ENCODE measurements at regions not wholly inside any gene's neighbourhood (a gene's known extent, or its start where the extent isn't known, plus 50 kb on each side); places are given as distances from the start of the nearest gene placed in this dataset.

GRCh38 chr6:71579902-71580301 lies 291.3 kb downstream of the OGFRL1 start:
- Histone ChIP-seq H3K27me3 (ENCODE audit: control insufficient read depth in 1 of 2, insufficient read depth in 2 of 2, low read length in 2 of 2) (no peaks in the 10 kb centered on the region), H3K4me3 (ENCODE audit: low read depth in 1 of 2, low read length in 2 of 2) (no peak overlapping the region), H3K36me3 (ENCODE audit: insufficient read depth, low read length) (no peaks in the 10 kb centered on the region), H3K27ac (ENCODE audit: low read depth, low read length) (no peak overlapping the region), H3K4me1 (ENCODE audit: insufficient read depth, low read length) (no peaks in the 10 kb centered on the region), H3K9ac (ENCODE audit: low read length) (no peak overlapping the region), H3K9me3 (ENCODE audit: low read length) (no peaks in the 10 kb centered on the region)

DNA sequence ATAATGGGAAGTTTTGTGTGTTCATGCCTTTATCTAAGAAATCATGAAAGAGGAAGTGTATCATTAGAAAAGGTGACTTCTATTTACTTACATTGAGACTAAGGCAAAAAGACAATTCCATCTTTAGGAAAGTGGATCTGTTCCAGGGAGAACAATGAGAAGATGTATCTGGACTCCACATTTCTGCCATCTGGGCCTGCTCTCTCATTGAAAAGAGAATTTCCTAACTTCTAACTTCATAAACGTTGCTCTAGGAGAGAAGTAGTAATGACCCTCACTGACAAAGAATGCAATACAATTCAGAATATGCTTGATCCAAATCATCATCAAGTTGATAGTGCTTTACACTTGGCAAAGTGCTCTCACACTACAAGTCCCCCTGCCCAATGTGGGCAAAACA lies 294.2 kb downstream of the OGFRL1 start:
- Histone ChIP-seq H3K4me1 (ENCODE audit: insufficient read depth, low read length) (no peaks in the 10 kb centered on the region), H3K27me3 (ENCODE audit: control insufficient read depth in 1 of 2, insufficient read depth in 2 of 2, low read length in 2 of 2) (no peaks in the 10 kb centered on the region), H3K9me3 (ENCODE audit: low read length) (no peaks in the 10 kb centered on the region), H3K4me3 (ENCODE audit: low read depth in 1 of 2, low read length in 2 of 2) (no peak overlapping the region), H3K9ac (ENCODE audit: low read length) (no peak overlapping the region), H3K36me3 (ENCODE audit: insufficient read depth, low read length) (no peaks in the 10 kb centered on the region), H3K27ac (ENCODE audit: low read depth, low read length) (no peak overlapping the region)

- Histone ChIP-seq H3K4me3 (ENCODE audit: low read depth in 1 of 2, low read length in 2 of 2) (no peak overlapping the region), H3K4me1 (ENCODE audit: insufficient read depth, low read length) (no peaks in the 10 kb centered on the region), H3K27me3 (ENCODE audit: control insufficient read depth in 1 of 2, insufficient read depth in 2 of 2, low read length in 2 of 2) (no peaks in the 10 kb centered on the region), H3K9me3 (ENCODE audit: low read length) (no peaks in the 10 kb centered on the region), H3K36me3 (ENCODE audit: insufficient read depth, low read length) (no peaks in the 10 kb centered on the region), H3K9ac (ENCODE audit: low read length) (no peak overlapping the region), H3K27ac (ENCODE audit: low read depth, low read length) (no peak overlapping the region)
Measured at GRCh38 chr6:71584712-71585436, 296.3 kb downstream of the OGFRL1 start.

- H3K36me3 ChIP-seq (ENCODE audit: insufficient read depth, low read length) = no peaks in the 10 kb centered on the region
- H3K27me3 ChIP-seq (ENCODE audit: control insufficient read depth in 1 of 2, insufficient read depth in 2 of 2, low read length in 2 of 2) = no peaks in the 10 kb centered on the region
- H3K4me3 ChIP-seq (ENCODE audit: low read depth in 1 of 2, low read length in 2 of 2) = no peak overlapping the region
- no peak overlapping the region for H3K9ac ChIP-seq (ENCODE audit: low read length)
- H3K27ac ChIP-seq (ENCODE audit: low read depth, low read length) = no peak overlapping the region
- no peaks in the 10 kb centered on the region for H3K4me1 ChIP-seq (ENCODE audit: insufficient read depth, low read length)
- H3K9me3 ChIP-seq (ENCODE audit: low read length) = no peaks in the 10 kb centered on the region
Measured at GRCh38 chr6:71585472-71585871, 296.9 kb downstream of the OGFRL1 start.

DNA sequence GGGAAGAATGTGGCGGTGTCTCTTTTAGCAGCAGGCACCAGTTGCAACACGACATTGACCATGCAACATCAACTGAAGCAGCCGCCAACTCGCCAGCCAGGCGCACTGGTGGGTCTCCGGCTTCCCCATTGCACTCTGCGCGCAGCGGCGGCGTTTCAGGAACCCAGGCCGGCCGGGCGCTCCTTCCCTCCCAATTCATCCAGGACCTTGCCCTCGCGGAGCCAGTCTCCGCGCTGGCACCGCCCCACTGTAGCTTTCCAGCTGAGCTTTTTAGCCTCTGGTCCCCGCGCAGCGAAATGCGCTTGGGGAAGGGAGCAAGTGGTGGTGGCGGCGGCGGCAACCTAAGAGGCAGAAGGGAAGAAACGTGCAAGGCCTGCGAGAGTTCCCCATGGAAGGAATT lies 297.9 kb upstream of the RIMS1 start:
- Histone ChIP-seq H3K9me3 (ENCODE audit: low read length) (no peaks in the 10 kb centered on the region), H3K27me3 (ENCODE audit: control insufficient read depth in 1 of 2, insufficient read depth in 2 of 2, low read length in 2 of 2) (no peaks in the 10 kb centered on the region), H3K27ac (ENCODE audit: low read depth, low read length) (no peak overlapping the region), H3K4me1 (ENCODE audit: insufficient read depth, low read length) (no peaks in the 10 kb centered on the region), H3K36me3 (ENCODE audit: insufficient read depth, low read length) (no peaks in the 10 kb centered on the region), H3K9ac (ENCODE audit: low read length) (no peak overlapping the region), H3K4me3 (ENCODE audit: low read depth in 1 of 2, low read length in 2 of 2) (no peak overlapping the region)

DNA sequence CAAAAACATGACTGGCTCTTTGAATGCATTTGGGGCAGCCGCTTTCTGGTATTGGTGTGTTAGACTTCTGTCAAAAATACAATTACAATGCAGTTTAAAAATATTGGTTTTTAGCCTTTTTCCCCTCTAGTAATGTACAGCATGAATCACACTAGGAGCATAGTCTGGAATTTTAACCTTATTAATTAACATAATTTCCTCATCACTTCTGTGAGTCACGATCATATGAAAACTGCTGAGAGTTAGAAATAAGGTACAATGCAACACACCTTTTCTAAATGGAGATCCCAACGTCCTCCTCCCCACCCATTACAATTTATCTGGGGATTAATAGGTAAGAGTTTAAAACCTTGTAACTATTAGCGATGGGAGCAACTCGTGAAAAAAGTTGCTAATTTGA lies 297.1 kb upstream of the RIMS1 start:
- no peaks in the 10 kb centered on the region for H3K4me1 ChIP-seq (ENCODE audit: insufficient read depth, low read length)
- no peaks in the 10 kb centered on the region for H3K9me3 ChIP-seq (ENCODE audit: low read length)
- no peaks in the 10 kb centered on the region for H3K27me3 ChIP-seq (ENCODE audit: control insufficient read depth in 1 of 2, insufficient read depth in 2 of 2, low read length in 2 of 2)
- no peak overlapping the region for H3K9ac ChIP-seq (ENCODE audit: low read length)
- H3K27ac ChIP-seq (ENCODE audit: low read depth, low read length) = no peak overlapping the region
- no peaks in the 10 kb centered on the region for H3K36me3 ChIP-seq (ENCODE audit: insufficient read depth, low read length)
- no peak overlapping the region for H3K4me3 ChIP-seq (ENCODE audit: low read depth in 1 of 2, low read length in 2 of 2)

DNA sequence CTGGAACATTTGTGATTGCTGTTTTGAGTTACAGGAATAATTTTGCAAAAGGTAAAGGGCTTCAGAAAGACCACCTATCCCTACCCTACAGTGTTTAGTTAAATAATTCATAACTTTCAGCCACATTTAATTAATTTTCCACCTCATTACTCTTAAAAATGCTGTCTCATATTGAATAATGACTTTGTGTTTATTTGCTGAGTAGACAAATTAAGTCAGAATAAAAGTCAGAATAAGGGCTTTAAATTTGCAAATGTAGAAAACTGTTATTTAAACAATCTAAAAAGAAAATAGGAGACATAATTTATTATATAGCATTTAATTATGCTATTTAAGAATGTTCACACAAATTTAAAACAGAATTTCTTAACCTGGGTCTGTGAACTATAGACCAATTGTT lies 293.7 kb upstream of the RIMS1 start:
- Histone ChIP-seq H3K9me3 (ENCODE audit: low read length) (no peaks in the 10 kb centered on the region), H3K9ac (ENCODE audit: low read length) (no peak overlapping the region)

GRCh38 chr6:71599359-71599758 lies 287.0 kb upstream of the RIMS1 start:
- Histone ChIP-seq H3K4me3 (ENCODE audit: low read depth in 1 of 2, low read length in 2 of 2) (no peak overlapping the region), H3K27ac (ENCODE audit: low read depth, low read length) (no peak overlapping the region), H3K9ac (ENCODE audit: low read length) (no peak overlapping the region), H3K9me3 (ENCODE audit: low read length) (no peaks in the 10 kb centered on the region), H3K27me3 (ENCODE audit: control insufficient read depth in 1 of 2, insufficient read depth in 2 of 2, low read length in 2 of 2) (no peaks in the 10 kb centered on the region), H3K4me1 (ENCODE audit: insufficient read depth, low read length) (no peaks in the 10 kb centered on the region), H3K36me3 (ENCODE audit: insufficient read depth, low read length) (no peaks in the 10 kb centered on the region)

More for the DNA sequence above, 293.7 kb upstream of the RIMS1 start:
- Histone ChIP-seq H3K27ac (ENCODE audit: low read depth, low read length) (no peak overlapping the region), H3K27me3 (ENCODE audit: control insufficient read depth in 1 of 2, insufficient read depth in 2 of 2, low read length in 2 of 2) (no peaks in the 10 kb centered on the region), H3K36me3 (ENCODE audit: insufficient read depth, low read length) (no peaks in the 10 kb centered on the region), H3K4me3 (ENCODE audit: low read depth in 1 of 2, low read length in 2 of 2) (no peak overlapping the region), H3K4me1 (ENCODE audit: insufficient read depth, low read length) (no peaks in the 10 kb centered on the region)

- Histone ChIP-seq H3K4me3 (ENCODE audit: low read depth in 1 of 2, low read length in 2 of 2) (no peak overlapping the region), H3K9me3 (ENCODE audit: low read length) (no peaks in the 10 kb centered on the region), H3K27me3 (ENCODE audit: control insufficient read depth in 1 of 2, insufficient read depth in 2 of 2, low read length in 2 of 2) (no peaks in the 10 kb centered on the region), H3K27ac (ENCODE audit: low read depth, low read length) (no peak overlapping the region), H3K36me3 (ENCODE audit: insufficient read depth, low read length) (no peaks in the 10 kb centered on the region), H3K4me1 (ENCODE audit: insufficient read depth, low read length) (no peaks in the 10 kb centered on the region), H3K9ac (ENCODE audit: low read length) (no peak overlapping the region)
Measured at GRCh38 chr6:71602385-71603007, 283.9 kb upstream of the RIMS1 start.

GRCh38 chr6:71603021-71603420 lies 283.3 kb upstream of the RIMS1 start:
- Histone ChIP-seq H3K36me3 (ENCODE audit: insufficient read depth, low read length) (no peaks in the 10 kb centered on the region), H3K9me3 (ENCODE audit: low read length) (no peaks in the 10 kb centered on the region), H3K4me1 (ENCODE audit: insufficient read depth, low read length) (no peaks in the 10 kb centered on the region), H3K27ac (ENCODE audit: low read depth, low read length) (no peak overlapping the region), H3K4me3 (ENCODE audit: low read depth in 1 of 2, low read length in 2 of 2) (no peak overlapping the region), H3K27me3 (ENCODE audit: control insufficient read depth in 1 of 2, insufficient read depth in 2 of 2, low read length in 2 of 2) (no peaks in the 10 kb centered on the region), H3K9ac (ENCODE audit: low read length) (no peak overlapping the region)

- Histone ChIP-seq H3K4me3 (ENCODE audit: low read depth in 1 of 2, low read length in 2 of 2) (no peak overlapping the region), H3K9me3 (ENCODE audit: low read length) (no peaks in the 10 kb centered on the region), H3K27ac (ENCODE audit: low read depth, low read length) (no peak overlapping the region), H3K27me3 (ENCODE audit: control insufficient read depth in 1 of 2, insufficient read depth in 2 of 2, low read length in 2 of 2) (no peaks in the 10 kb centered on the region), H3K9ac (ENCODE audit: low read length) (no peak overlapping the region), H3K4me1 (ENCODE audit: insufficient read depth, low read length) (no peaks in the 10 kb centered on the region), H3K36me3 (ENCODE audit: insufficient read depth, low read length) (no peaks in the 10 kb centered on the region)
Measured at GRCh38 chr6:71608646-71609045, 277.7 kb upstream of the RIMS1 start.

GRCh38 chr6:71619836-71620235 lies 266.5 kb upstream of the RIMS1 start:
- Histone ChIP-seq H3K9ac (ENCODE audit: low read length) (no peak overlapping the region), H3K27me3 (ENCODE audit: control insufficient read depth in 1 of 2, insufficient read depth in 2 of 2, low read length in 2 of 2) (no peaks in the 10 kb centered on the region), H3K27ac (ENCODE audit: low read depth, low read length) (no peak overlapping the region), H3K4me1 (ENCODE audit: insufficient read depth, low read length) (no peaks in the 10 kb centered on the region), H3K4me3 (ENCODE audit: low read depth in 1 of 2, low read length in 2 of 2) (no peak overlapping the region), H3K36me3 (ENCODE audit: insufficient read depth, low read length) (no peaks in the 10 kb centered on the region), H3K9me3 (ENCODE audit: low read length) (no peaks in the 10 kb centered on the region)

Data from muscle layer of colon (tissue), 2 donors.